HG03521 (cell line): ENCODE measurements at regions not wholly inside any gene's neighbourhood (a gene's known extent, or its start where the extent isn't known, plus 50 kb on each side); places are given as distances from the start of the nearest gene placed in this dataset.
"Not testable (repeated sequence)": the region's sequence is repeated elsewhere in the genome, so short reads cannot be mapped to it uniquely, and the experiment has no call there.

ENCODE experiments used
- ATAC-seq: cut with Tn5 transposase; IDR thresholded peaks from one replicate; pipeline ENCODE4 v1.9.1; 2021; ENCODE audit warnings: mild to moderate bottlenecking, moderate library complexity; ENCODE audit not compliant: unreplicated experiment

DNA sequence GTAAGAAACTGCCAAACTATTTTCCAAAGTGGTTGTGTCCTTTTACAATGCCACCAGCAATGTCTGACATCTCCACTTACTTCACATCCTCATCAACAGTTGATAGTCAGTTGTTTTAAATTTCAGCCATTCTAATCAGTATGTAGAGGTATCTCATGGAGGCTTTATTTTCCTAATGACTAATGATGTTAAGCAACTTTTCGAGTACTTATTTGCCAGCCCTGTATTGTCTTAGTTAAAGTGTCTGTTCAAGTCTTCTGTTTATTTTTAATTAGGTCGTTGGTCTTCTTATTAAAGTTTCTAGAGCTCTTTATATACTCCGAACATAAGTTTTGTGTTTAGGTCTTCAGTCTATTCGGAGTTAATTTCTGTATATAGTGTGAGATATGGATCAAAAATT is 54.9 kb upstream of the NBPF12 start:
- ATAC-seq = not testable (repeated sequence)

DNA sequence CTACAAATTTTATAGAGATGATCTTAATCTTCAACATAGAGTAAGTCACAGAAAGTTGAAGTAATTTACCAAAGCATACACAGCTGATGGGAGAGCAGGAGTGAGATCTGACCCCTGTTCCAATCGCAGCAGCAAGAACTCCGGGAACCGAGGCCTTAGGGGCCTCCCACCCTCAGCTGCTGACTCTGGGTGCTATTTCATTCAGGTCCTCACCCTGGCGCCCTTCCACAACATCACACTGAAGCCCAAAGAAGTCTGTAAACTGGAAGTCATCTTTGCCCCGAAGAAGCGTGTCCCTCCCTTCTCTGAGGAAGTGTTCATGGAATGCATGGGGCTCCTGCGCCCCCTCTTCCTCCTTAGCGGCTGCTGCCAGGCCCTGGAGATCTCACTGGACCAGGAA is 57.0 kb upstream of the NBPF12 start:
- not testable (repeated sequence) for ATAC-seq

DNA sequence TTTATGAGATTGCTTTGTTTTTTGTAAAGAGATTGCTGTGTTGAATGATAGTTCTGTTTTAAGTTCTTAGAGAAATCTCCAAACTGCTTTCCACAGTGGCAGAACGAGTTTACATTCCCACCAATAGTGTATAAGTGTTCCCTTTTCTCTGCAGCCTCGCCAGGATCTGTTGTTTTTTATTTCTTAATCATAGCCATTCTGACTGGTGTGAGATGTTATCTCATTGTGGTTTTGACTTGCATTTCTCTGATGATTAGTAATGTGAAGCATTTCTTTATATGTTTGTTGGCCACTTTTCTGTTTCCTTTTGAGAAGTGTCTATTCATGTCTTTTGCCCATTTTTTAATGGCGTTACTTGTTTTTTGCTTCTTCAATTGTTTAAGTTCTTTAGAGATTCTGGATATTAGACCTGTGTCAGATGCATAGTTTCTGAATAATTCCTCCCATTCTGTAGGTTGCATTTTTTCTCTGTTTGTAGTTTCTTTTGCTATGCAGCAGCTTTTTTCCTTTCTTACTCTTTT is 74.3 kb upstream of the NBPF12 start:
- ATAC-seq = not testable (repeated sequence)

DNA sequence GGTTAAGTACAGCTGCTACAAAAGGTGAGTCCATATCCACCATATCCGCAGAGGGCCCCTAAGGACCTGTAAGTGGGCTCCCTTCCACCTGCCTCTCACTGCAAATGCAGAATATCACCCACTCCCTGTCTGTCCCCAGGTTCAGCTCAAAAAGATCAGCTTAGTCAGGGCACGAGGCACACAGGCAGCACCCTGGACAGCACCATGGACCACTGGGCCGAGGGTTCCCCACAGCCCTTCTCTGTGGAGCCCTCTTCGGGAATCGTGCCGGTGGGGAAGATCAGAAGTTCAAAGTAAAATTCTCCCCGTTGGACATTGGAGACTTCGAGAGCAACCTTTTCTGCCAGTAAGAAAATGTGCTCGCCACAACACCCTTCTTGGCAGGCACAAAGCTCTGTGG is 85.0 kb upstream of the NBPF12 start:
- ATAC-seq = not testable (repeated sequence)

DNA sequence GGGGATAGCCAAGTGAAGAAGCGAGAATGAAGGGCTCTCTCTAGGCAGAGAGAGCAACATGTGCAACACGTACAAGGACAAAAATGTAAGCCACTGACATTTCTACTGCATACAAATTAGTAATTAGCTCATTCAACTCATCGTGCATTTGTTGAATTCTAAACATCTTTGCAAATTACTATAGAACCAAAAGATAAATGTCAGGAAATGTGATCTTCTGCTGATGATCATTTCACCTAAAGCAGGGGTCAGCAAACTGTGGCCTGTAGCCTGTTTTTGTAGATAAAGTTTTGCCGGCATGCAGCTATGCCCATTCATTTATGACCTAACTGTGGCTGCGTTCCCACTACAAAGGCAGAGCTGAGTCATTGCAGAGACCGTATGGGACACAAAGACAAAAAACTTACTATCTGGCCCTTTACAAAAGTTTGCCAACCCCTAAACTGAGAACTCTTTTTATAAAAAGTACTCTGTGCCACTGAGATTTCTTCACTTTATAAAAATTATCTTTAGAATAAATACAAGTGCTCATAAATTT is 87.7 kb upstream of the NBPF12 start:
- not testable (repeated sequence) for ATAC-seq

DNA sequence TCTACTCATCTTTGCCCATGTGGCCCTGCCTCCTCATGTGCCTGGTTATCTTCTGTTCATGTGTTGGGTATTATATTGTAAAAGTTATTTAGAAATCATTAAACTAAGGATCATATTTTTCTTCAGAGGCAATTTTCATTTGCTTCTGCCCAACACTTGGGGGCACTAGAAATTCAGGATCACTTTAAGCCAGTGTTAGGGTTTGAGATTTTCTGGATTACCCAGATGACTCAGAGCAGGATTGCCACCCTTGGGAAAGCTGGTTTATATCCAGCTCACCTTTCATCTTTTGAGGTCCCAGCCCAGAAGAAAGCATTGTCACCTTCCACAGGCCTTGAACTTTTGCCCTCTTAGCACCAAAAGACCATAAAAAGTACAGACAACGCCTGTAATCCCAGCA is 99.4 kb upstream of the NBPF12 start:
- ATAC-seq = not testable (repeated sequence)

DNA sequence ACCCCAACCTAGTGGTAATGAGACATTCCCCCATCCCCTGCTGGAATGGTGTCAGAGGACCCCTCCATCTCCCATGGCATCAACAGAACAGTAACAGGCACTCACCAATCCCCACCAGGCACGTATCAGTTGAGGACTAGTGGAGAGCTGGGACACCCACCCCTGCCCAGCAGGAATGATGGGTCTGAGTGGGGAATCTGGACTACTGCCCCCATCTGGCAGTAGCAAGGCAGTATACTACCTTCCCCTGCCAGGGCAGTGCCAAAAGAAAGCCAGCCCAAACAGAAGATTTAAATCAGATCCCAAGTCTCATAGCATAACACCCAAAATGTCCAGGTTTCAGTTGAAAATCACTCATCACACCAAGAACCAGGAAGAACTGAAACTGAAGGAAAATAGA is 111.2 kb upstream of the NBPF12 start:
- not testable (repeated sequence) for ATAC-seq

DNA sequence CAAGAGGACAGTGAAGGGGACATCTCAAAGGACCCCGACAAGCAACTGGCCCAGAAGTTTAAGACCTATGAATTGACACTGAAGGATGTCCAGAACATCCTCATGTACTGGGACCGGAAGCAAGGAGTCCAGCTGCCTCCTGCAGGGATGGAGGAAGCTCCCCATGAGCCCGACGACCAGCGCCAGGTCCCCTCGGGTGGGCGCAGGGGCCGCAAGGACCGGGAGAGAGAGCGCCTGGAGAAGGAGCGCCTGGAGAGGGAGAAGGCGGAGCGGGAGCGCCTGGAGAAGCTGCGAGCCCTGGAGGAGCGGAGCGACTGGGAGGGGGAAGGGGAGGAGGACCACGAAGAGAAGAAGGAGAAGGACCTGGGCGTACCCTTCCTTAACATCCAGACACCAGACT is 143.9 kb upstream of the NBPF12 start:
- not testable (repeated sequence) for ATAC-seq

DNA sequence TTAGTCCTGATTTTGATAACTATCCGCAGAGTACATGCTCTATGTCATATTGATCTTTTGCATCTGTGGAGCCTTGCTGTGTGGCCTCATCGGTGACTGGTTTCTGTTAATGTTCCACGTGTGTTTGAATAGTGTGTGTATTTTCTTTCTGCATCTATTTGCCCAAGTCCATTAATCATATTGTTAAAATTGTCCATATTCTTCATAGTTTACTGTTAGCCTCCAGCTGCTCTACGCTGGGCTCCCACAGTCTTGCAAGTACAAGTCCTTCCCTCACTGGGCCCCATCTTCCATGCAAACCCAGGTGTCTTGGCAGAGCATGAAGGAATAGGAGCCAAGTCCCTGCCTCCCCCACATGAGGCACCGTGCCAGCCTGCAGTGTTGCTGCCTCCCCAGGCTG is 145.4 kb upstream of the NBPF12 start:
- ATAC-seq = not testable (repeated sequence)

DNA sequence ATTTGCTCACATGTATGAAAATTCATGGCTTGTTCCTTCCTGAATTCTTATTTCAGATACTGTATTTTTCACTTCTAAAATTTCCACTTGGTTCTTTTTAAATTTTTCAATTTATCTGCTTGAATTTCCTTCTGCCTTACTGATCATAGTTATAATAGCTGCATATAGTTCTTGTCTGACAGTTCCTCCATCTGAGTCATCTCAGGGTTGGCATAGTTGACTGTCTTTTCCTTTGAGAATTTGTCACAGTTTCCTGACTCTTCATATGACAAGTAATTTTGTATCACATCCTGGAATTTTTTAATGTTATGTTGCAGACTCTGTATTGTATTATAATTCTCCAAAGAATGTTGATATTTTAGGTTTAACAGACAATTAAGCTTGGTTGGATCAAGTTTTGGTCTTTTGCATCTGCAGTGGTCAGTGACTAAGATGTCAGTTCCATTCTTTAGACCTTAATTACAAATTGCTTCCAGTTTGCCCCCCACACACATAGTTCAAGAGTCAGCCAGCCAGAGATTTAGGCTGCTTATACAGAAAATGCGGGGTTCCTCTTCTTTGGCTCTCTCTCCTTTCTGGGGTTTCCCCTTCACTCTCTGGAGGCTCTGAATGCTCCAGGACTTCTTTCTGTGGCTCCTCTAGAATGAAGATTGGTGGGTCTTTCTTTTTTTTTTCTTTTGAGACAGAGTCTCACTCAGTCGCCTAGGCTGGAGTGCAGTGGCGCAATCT is 153.7 kb upstream of the NBPF12 start:
- not testable (repeated sequence) for ATAC-seq

DNA sequence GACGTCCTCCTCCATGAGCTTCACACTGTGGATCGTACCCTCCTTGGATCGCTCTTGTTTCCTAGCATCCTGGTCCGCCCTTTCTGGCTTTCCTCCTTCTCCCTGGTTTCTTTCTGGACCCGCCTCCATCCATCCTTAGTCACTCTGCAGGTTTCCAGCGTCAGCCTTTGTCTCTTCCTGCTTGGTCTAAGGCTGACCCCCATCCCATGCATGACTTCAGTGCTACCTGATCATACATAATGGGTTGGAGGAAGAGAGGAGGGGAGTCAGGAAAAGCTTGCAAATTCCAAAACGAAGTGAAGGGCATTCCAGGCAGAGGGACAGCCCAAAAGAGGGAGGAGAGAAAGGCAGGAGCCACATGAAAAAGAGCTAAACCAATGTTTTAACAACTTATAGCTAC is 156.9 kb upstream of the NBPF12 start:
- ATAC-seq = not testable (repeated sequence)

DNA sequence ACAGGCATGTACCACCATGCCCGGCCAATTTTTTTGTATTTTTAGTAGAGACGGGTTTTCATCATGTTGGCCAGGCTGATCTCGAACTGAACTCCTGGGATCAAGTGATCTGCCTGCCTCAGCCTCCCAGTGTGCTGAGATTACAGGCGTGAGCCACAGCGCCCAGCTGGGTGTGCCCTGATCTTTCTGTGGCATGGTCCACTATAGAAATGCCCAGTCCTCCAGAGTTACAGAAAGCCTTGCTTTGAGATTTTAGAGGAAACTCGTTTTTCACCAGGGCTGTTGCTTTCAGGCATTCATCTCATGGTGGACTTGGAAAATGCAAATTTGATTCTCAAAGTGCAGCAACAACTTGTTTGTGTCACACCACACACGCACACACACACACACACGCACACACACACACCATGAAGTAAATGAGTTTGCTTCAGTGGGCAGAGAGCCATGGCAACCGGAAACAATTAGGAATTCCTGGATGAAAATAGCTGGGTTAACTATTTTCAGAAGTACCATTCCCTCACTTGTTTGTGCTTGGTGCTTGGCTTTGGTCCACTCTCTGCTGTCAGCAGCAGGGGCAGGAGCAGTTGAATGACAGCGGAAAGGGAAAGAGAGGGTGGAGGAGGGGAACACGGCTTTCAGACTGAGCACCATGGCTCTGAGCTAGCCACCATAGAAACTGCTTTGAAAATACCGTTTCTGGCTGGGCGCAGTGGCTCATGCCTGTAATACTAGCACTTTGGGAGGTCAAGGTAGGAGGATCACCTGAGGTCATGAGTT is 160.1 kb upstream of the NBPF12 start:
- ATAC-seq = not testable (repeated sequence)

DNA sequence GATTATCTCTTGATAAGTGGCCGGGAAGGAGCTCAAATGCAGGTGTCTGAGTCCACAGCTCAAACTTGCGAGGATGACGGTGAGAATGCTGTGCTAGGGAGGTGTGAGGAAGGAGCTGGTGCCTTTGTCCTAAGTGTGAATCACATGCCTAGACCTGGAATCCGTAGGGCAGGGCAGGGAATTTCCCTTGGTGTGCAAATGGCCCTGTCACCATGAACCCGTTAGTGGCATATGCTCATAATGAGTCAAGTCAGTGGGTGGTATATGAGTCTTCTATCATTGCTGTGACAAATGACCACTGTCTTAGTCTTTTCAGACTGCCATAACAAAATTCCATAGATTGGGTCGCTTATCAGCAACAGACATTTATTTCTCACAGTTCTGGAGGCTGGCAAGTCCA is 163.1 kb upstream of the NBPF12 start:
- ATAC-seq = not testable (repeated sequence)

DNA sequence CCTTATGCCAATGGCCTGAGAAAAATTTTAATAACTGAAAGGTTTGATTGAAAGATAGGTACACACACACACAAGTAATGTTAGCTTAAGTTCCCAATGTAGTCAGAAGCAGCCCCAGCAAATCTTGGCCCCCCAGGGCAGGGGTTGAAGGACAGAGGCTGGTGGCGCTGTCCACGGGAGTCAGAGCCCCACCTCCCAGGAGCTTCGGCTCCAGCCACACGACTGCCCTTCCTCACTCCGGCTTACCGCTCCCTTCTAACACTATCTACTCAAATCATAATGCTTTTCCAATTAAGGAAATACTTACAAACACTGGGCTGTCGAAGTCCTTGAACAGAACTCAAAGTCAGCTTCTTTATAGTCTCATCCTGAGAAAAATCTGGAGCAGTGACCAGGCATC is 163.9 kb upstream of the NBPF12 start:
- not testable (repeated sequence) for ATAC-seq

DNA sequence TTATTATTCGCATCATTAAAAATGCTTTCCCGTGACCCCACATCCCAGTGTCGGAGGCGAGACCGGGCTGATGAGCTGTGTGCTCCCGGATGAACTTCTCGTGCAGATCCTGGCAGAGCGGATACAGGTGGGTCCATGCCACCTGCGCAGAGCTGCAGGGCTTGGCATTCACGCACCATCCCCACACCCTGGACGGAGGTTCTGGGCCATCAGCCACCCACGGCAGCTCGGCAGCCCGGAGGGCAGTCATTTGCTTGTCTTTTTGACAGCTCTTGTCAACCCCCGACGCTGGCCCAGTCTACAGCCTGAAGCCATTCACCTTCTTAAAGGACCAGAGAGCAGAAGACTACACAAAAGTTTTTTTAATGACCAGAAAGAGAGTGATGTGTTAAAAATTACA is 166.7 kb upstream of the NBPF12 start:
- not testable (repeated sequence) for ATAC-seq

DNA sequence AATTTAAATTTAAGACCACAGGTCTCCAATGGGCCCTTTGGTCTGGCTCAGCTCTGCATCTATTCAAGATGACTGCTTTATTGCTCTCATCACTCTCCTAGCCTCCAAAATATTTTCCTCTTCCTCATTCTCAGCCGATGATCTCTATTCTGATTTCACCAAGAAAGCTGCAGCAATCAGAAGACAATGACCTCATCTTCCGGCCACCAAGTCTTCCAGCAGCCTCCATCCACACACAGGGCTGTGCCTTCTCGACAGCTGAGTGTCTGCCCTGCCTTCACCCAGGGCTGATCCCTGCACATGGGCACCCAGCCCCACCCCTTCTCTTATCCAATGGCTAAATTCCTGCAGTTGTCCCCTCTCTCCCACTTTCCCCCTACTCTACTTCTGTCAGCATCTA is 167.1 kb upstream of the NBPF12 start:
- not testable (repeated sequence) for ATAC-seq

DNA sequence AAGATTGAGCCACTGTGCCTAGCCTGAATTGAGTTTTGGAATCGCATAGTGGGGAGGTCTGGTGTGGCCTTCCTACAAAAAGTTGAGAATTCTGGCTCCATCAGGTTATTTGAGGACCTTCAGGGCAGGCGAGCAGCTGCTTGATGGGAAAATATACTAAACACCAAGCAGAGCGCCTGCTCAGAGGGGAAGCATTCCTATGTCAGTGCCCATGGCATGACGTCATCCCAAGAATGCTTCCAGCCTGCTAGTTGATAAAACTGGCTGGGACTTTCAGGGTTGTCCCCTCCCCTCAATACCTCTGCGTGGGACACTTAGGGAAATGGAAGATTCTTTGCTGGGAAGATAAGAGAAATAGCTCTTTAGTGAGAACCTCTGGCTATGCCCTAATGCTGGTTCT is 174.9 kb upstream of the NBPF12 start:
- not testable (repeated sequence) for ATAC-seq

DNA sequence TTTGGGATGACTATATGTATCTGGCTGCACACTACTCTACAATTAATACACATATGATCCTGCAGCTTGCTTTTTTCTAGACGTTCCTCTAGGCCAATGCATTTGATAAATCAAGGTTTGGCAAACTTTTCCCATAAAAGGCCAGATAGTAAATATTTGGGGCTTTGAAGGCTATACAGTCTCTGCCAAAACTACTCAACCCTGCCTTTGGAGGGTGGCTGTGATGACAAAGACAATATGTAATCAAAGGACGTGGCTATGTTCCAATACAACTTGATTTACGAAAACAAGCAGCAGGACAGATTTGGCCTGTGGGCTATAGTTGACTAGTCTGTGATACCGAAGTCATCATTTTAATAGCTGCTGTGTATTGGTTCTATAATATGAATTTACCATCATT is 181.3 kb upstream of the NBPF12 start:
- not testable (repeated sequence) for ATAC-seq

DNA sequence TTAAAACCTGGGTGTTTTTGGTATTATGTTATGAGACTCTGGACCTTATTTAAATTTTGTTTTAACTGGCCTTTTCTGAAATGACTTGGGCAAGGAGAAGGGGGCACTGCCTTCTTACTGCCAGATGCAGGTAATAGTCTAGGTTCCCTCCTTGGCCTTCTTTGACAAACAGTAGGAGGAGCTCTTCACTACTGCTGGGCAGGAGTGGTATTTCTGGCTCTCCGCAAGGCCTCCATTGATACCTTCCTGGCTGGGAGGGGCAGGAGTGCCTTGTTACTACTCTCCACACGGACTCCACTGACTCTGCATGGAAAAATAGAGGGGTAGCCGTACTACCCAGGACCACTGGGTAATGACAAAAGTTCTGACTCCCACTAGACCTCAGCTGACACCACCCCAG is 189.4 kb upstream of the NBPF12 start:
- not testable (repeated sequence) for ATAC-seq

DNA sequence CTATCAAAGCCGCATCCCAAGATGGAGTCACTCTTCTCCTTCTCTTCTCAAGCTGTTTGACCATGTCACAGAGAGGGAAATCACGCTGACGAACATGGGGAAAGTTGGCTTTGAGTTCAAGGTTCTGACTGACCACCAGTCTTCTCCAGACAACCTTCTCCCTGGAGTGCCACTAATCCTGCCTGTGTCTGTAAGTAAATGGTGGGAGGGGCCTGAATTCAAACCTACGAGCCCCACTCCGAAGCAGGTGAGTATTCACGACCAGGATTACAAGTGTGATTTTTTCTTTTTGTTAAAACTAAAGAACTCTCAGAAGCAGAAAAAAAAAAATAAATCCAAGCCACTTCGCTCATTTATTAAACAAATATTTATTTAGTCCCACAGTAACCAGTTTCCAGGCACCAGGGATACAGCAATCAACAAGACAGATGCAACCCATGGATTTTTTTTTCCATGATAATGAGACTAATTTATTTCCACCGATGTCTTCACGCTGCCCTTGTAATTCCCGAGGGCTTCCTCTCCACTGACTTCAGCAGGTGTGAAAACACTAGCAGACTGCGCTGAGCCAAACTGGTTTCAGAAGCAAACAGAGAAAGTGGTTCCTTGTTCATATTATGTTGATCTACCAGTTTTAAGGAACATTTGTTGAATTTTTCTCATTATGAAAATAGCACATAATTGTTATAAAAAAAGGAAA is 206.0 kb upstream of the NBPF12 start:
- ATAC-seq = not testable (repeated sequence)
